ENCODE measurements at regions not wholly inside any gene's neighbourhood (a gene's known extent, or its start where the extent isn't known, plus 50 kb on each side); places are given as distances from the start of the nearest gene placed in this dataset.

DNA sequence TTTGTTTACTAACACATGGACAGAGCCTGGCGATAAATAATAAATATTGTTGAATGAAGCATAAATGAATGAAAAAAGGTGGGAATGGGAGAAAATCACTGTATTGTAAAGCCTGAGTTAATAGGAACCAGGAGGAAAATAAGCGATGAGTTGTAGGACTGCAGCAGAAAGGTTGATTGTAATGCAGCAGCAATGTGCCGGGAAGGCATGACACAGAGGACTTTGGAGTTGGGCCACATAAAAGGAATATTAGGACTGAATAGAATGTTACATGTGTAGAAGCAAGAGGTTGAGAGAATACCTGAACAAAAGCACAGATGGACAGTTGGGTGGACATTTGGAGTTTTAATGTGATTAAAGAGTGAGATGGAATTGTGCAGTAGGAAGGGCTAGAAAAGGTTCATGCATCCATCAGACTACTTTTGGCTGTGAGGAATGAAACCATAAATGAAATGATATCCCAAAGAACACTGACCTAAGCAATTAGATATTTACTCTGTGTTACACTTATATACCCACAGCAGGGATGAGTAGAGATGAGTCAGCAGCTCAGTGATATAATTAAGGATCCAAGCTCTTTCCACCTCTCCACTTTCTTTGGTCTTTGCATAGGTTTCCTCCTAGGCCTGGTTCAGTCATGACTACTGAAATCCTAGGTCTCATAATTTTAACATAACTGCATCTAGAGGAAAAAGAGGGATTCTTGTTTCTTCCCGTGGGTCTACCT lies 55.4 kb downstream of the CCER1 start:
- TF ChIP-seq, protein P1, sequence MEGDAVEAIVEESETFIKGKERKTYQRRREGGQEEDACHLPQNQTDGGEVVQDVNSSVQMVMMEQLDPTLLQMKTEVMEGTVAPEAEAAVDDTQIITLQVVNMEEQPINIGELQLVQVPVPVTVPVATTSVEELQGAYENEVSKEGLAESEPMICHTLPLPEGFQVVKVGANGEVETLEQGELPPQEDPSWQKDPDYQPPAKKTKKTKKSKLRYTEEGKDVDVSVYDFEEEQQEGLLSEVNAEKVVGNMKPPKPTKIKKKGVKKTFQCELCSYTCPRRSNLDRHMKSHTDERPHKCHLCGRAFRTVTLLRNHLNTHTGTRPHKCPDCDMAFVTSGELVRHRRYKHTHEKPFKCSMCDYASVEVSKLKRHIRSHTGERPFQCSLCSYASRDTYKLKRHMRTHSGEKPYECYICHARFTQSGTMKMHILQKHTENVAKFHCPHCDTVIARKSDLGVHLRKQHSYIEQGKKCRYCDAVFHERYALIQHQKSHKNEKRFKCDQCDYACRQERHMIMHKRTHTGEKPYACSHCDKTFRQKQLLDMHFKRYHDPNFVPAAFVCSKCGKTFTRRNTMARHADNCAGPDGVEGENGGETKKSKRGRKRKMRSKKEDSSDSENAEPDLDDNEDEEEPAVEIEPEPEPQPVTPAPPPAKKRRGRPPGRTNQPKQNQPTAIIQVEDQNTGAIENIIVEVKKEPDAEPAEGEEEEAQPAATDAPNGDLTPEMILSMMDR (IDR thresholded peaks at IDR 0.05; ENCODE audit: insufficient read depth, low read length, poor library complexity, severe bottlenecking): no peak
- TF ChIP-seq EZH2phosphoT487 (conservative IDR thresholded peaks at IDR 0.05; ENCODE audit: low read length): no peak
